K562 (cell line): ENCODE measurements at regions not wholly inside any gene's neighbourhood (a gene's known extent, or its start where the extent isn't known, plus 50 kb on each side); places are given as distances from the start of the nearest gene placed in this dataset.
A peak's percentile ranks its signal among the peaks of the same experiment; 100 is the strongest.

Experiments used
- CC2D1A ChIP-seq: fragments of 450-650 bp; IDR thresholded peaks from 2 replicates; pipeline ENCODE4 v1.6.1; 2017; ENCODE audit warnings: mild to moderate bottlenecking
- CTCF ChIP-seq, 3 experiments: IDR thresholded peaks in 2 of 3; conservative IDR thresholded peaks in 1 of 3; 2 replicates each; pipeline ENCODE4 v1.5.1; 2011 to 2012; ENCODE audit warnings: low read length in 3 of 3, mild to moderate bottlenecking in 3 of 3, control low read depth in 2 of 3, improper control_type of control experiment in 1 of 3, inconsistent platforms in 1 of 3, low read depth in 1 of 3, mixed read lengths in 1 of 3, moderate library complexity in 1 of 3; ENCODE audit not compliant: insufficient read depth in 2 of 3
- DPF2 ChIP-seq: fragments of 450-650 bp; IDR thresholded peaks from 2 replicates; pipeline ENCODE4 v1.6.1; 2016
- E2F1 ChIP-seq: sonication (generic); formaldehyde crosslinking; IDR thresholded peaks from 2 replicates; pipeline ENCODE4 v1.8.1; 2023; ENCODE audit warnings: mild to moderate bottlenecking, missing genetic modification reagents, moderate library complexity
- ELF4 ChIP-seq: fragments of 450-650 bp; formaldehyde crosslinking; IDR thresholded peaks from 2 replicates; pipeline ENCODE4 v1.4.0; 2022; ENCODE audit warnings: missing genetic modification characterization
- ERF ChIP-seq: fragments of 450-650 bp; formaldehyde crosslinking; IDR thresholded peaks from 2 replicates; pipeline ENCODE4 v1.4.0; 2020; ENCODE audit warnings: mild to moderate bottlenecking, mixed read lengths
- NFATC3 ChIP-seq: fragments of 450-650 bp; IDR thresholded peaks from 2 replicates; pipeline ENCODE4 v1.6.1; 2017; ENCODE audit warnings: mild to moderate bottlenecking
- NFIX ChIP-seq: fragments of 250-450 bp; sonication (Bioruptor Pico); IDR thresholded peaks from 2 replicates; pipeline ENCODE4 v1.4.0; 2020; ENCODE audit warnings: low read depth, mild to moderate bottlenecking, moderate library complexity
- OTX1 ChIP-seq: fragments of 450-650 bp; formaldehyde crosslinking; IDR thresholded peaks from 2 replicates; pipeline ENCODE4 v1.4.0; 2022; ENCODE audit warnings: mild to moderate bottlenecking
- SMAD4 ChIP-seq: fragments of 250-450 bp; sonication (Bioruptor Pico); conservative IDR thresholded peaks from 2 replicates; pipeline ENCODE4 v1.8.0; 2021; ENCODE audit warnings: inconsistent platforms, mild to moderate bottlenecking, moderate library complexity
- ZNF274 ChIP-seq: IDR thresholded peaks from 2 replicates; pipeline ENCODE4 v1.6.1; 2011; ENCODE audit warnings: low read depth, mild to moderate bottlenecking, low read length, moderate library complexity, borderline replicate concordance
- ZNF592 ChIP-seq: fragments of 450-650 bp; IDR thresholded peaks from 2 replicates; pipeline ENCODE4 v1.6.1; 2017; ENCODE audit warnings: antibody characterized with exemption, mild to moderate bottlenecking
- TF ChIP-seq, protein P1 (sequence below): fragments of 450-650 bp; formaldehyde crosslinking; IDR thresholded peaks from 2 replicates; pipeline ENCODE4 v1.4.0; 2020; ENCODE audit warnings: mild to moderate bottlenecking, moderate library complexity

- peak in 1 of 3 experiments; percentile 50; a peak in 2 of 6 replicates for TF ChIP-seq CTCF (IDR thresholded peaks at IDR 0.05 in 2 of 3, conservative IDR thresholded peaks at IDR 0.05 in 1 of 3; ENCODE audit: insufficient read depth in 2 of 3, low read depth in 1 of 3, low read length in 3 of 3)
- TF ChIP-seq SMAD4 (CRISPR knock-in tag) = 0 out of 2 replicates have a peak, but pooled peaks have one; percentile 23
- TF ChIP-seq ZNF274 = no peak
- TF ChIP-seq ZNF592 = peak; percentile 46; the same call in 1 of the 2 replicates
- 0 out of 2 replicates have a peak, but pooled peaks have one; percentile 30 for TF ChIP-seq NFATC3
- TF ChIP-seq NFIX (CRISPR knock-in tag) = 0 out of 2 replicates have a peak, but pooled peaks have one; percentile 5
- peak; percentile 19; the same call in 1 of the 2 replicates for TF ChIP-seq CC2D1A
- TF ChIP-seq E2F1 (CRISPR knock-in tag) = no peak
- TF ChIP-seq OTX1 (CRISPR knock-in tag) = peak; percentile 79
- TF ChIP-seq ERF (CRISPR knock-in tag) = 0 out of 2 replicates have a peak, but pooled peaks have one; percentile 73
- TF ChIP-seq ELF4 (CRISPR knock-in tag) = 0 out of 2 replicates have a peak, but pooled peaks have one; percentile 78
- TF ChIP-seq, protein P1, sequence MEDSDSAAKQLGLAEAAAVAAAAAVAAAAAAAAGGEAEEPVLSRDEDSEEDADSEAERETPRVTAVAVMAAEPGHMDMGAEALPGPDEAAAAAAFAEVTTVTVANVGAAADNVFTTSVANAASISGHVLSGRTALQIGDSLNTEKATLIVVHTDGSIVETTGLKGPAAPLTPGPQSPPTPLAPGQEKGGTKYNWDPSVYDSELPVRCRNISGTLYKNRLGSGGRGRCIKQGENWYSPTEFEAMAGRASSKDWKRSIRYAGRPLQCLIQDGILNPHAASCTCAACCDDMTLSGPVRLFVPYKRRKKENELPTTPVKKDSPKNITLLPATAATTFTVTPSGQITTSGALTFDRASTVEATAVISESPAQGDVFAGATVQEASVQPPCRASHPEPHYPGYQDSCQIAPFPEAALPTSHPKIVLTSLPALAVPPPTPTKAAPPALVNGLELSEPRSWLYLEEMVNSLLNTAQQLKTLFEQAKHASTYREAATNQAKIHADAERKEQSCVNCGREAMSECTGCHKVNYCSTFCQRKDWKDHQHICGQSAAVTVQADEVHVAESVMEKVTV (CRISPR knock-in tag) = peak; percentile 40; the same call in 1 of the 2 replicates
- TF ChIP-seq DPF2 = 0 out of 2 replicates have a peak, but pooled peaks have one; percentile 38
Measured at GRCh38 chr7:106721816-106722785, 61.1 kb upstream of the CCDC71L start (continued).
